COLO668 (cell line): ENCODE measurements at regions not wholly inside any gene's neighbourhood (a gene's known extent, or its start where the extent isn't known, plus 50 kb on each side); places are given as distances from the start of the nearest gene placed in this dataset.

Experiments
- DNase-seq: peaks from one replicate; lab custom pipeline; 2025; ENCODE audit not compliant: unreplicated experiment; lab: John Stamatoyannopoulos, UW

DNA sequence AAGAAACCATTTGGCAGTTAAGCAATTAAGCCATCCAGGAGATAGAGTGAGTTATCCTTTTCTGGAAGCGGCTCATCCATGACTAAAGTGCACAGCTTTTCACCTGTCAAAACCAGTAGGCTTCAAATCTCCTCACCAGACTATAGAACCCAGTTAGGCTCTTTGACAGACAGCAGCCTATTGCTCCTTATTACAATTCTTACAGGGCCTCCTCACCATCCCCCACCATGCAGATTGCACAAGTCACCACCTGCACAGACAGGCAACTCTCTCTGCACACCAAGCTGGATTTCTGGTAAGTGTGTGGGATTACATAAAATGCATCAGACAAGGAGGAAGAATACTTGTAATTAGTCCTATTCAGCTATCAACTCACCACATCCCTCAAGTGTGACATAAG, 301.6 kb downstream of the SNX13 start:
- no peak for DNase-seq

- DNase-seq = peak; percentile 46
Measured at GRCh38 chr7:17640730-17641377, 299.4 kb downstream of the SNX13 start.

- no peak for DNase-seq
Measured at GRCh38 chr7:17645500-17645899, 294.8 kb downstream of the SNX13 start.

DNA sequence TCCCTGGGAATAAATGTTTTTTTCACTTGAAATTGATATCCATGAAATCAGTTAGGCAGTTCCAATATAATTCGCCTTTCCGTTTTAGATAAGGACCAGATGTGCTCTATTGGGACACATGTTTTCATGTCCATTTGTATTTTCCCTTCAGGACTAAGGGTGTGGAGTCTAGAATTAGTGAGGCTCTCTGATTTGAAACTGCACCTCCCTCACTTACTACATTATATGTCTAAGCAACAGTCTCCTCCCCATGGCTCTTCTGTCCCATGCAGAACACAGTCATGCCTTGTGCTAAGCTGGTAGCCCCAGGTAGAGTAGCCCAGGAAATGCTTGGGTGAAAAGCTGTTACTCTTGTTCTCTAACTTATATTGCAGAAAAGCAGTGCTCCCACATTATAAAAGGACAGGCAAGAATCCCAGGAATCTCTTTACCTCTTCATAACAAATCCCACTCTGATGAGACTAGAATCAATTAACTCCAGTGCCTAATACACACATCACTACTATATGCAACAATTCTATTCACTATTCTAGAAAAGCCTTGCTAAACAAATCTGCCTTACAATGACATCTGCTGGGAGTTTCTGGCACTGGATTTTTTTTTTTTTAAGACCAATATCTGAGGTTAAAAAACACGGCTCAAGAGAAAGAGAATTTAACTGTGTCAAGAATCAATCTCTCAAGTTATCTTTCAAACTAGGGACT, 293.9 kb downstream of the SNX13 start:
- DNase-seq = no peak

- DNase-seq = no peak
Measured at GRCh38 chr7:17651341-17651740, 289.0 kb downstream of the SNX13 start.

DNA sequence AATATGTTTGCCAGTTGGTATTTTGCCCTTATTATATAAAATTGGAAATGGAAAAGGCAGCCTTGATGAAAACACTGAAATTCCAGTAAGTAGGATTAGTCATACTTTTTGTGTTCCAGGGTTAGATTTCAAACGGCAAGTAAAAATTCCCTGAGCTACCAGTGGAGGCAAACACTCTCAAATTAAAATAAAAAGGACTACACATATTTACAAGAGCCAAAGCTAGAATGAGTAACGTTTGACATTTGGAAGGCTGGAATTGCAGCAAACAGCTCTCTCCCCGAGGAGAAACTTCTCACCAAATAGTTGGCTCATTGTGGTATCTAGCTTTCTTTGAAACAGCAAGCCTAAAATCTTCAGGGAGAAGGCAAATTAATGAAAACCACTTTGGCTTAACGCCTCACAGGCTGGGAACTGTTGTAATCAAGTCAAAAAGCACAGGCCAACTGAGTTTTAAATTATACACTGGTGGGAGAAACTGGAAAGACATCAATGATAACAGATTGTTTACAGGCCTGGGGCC, 288.4 kb downstream of the SNX13 start:
- DNase-seq = no peak

DNA sequence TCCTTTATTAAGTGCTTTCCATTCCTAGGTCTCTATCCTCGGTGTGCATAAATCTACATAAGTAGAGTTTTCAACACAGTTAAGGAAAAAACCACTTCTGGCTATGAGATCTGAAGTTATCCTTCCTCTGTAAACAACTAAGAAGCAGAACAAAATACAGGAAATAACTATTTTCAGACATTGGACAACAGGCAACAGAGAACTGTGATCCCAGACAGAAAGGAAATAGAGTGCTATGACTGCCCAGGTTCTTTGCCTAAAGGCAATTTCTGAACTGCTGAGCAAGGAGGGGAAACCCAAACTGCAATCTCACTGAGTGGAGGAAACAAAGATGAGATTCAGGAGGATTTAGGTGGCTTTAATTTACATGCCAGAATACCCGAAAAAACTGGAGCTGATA, 285.4 kb downstream of the SNX13 start:
- no peak for DNase-seq

DNA sequence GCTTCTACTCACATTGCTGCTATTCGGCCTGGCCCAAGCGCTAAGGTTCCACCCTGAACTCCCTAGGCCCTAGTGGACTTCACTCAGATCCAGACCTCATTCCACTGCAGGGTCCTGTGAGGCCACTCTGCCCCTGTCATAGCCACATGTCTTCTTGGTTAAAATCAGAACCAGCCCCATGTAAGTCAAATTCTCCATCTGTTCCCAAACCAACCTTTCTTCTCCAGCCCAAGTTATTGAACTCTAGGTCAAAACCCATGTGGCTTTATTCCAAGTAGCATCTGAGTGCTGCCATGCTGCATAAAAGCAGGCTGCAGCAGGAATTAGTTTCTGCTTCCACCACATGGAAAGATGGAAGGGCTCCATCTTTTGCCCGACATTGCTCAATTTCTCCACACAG, 281.2 kb downstream of the SNX13 start:
- DNase-seq = no peak

DNA sequence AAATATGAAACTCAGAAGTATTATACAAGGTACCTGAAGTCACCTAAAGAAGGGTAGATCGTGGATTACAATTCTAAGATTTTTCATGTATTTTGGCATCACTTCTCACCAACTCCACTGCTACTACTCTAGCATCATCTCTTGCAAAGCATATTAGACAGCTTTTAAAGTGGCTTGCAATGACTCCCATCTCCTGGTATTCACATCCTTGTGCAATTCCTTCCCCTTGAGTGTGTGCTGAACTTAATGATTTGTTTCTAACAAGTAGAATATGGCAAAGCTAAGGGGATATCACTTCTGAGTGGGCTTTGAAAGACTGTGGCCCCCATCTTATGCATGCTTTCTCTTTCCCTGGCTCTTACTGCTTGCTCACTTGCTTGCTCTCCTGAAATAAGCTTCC, 280.2 kb downstream of the SNX13 start:
- no peak for DNase-seq

- DNase-seq = no peak
Measured at GRCh38 chr7:17661982-17662585, 278.2 kb downstream of the SNX13 start.

DNA sequence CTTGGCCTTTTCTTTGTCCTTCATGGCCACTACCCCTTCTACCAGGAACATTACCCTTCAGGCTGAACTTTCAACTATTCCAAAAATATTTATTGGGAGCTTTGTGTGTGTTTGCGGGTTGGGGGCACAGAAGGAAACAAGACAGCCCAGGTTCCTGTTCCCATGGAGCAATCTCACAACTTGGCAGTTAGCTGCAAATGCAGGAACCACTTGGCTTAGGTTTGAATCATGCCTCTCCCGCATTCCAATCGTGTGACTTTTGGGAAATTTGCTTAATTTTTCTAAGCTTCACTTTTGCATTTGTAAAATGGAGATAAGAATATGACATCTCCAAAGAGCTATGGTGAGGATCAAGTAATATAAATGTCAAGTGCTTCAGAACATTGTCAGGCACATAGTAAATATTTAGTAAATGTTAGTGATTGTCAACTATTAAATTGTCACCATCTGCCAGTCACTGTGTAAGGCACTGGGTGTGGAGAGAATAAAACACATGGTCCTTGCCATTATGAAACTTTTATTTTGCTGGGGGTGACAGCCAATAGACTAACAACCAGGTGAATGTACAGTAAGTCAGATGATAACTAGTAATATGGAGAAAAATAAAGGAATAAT, 277.1 kb downstream of the SNX13 start:
- DNase-seq = no peak

GRCh38 chr7:17665029-17665428, 275.3 kb downstream of the SNX13 start:
- no peak for DNase-seq

DNA sequence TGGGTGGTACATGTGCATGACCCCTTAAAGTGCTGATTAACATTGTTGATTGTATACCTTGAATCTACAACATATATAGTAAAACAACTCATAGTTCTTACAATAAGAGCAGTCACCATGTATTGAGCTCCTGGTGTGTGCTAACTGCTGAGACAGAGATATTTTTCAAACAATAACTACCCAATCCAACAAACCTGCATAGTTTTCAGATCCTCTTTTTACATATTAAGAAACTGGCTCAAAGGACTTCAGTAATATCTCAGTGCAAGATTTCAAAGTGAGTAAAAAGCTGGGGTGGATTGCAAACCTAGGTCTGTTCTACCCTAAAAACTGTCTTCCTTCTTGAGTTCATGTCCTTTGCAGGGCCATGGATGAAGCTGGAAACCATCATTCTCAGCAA, 272.2 kb downstream of the SNX13 start:
- no peak for DNase-seq

DNA sequence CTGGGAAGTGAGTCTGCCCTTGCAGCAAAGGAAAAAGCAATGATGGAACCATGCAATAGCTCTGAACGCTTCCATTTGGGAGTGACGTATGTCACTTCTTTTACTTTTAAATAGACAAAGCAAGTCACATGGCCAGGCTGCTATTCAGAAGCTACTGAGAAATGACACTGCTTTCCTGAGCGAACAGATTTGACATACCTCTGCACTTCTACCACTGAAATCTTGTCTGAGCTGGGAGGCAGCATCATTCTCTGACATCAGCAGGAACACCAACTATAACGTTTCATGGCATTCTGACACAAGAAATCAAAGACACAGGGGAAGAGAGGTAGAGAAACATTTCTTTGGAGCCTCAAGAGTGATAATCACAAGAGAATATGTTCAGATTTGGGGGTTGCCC, 271.1 kb downstream of the SNX13 start:
- DNase-seq = no peak

- DNase-seq = no peak
Measured at GRCh38 chr7:17671956-17672355, 268.3 kb downstream of the SNX13 start.

GRCh38 chr7:17672783-17673182, 267.5 kb downstream of the SNX13 start:
- DNase-seq = no peak

DNA sequence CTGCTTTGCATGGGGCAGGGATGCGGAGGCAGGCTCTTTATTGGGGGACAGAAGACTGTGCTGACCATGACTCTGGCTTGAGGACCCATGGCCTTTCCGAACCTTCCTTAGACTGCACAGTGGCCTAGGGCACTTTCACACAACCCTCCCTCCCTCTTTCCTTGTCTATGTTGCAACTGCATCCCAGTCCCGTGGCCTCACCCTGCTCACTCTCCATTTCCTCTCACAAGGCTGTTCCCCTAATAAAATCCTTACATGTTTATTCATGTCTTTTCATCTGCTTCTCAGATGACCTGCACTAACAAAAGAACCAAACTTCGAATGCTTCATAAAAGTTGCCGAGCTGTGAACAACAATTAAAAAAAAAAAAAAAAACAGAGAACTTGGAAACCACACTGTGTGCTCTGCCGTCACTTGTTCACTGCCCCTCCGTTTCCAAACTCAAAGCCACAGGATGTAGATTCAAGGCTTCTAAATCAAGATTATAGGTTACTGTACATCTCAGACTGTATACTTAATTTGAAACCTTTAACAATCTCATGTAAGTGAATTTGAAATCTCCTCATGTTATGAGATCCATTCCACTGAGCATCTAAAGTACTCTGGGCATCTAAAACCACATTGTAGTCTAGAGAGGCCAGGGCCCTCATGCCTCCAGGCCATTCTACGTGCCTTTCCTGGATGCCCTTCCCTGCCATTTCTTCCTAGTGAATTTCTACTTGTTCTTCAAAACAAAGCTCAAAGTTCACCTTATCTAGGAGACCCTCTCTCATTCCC, 265.9 kb downstream of the SNX13 start:
- DNase-seq = no peak

DNA sequence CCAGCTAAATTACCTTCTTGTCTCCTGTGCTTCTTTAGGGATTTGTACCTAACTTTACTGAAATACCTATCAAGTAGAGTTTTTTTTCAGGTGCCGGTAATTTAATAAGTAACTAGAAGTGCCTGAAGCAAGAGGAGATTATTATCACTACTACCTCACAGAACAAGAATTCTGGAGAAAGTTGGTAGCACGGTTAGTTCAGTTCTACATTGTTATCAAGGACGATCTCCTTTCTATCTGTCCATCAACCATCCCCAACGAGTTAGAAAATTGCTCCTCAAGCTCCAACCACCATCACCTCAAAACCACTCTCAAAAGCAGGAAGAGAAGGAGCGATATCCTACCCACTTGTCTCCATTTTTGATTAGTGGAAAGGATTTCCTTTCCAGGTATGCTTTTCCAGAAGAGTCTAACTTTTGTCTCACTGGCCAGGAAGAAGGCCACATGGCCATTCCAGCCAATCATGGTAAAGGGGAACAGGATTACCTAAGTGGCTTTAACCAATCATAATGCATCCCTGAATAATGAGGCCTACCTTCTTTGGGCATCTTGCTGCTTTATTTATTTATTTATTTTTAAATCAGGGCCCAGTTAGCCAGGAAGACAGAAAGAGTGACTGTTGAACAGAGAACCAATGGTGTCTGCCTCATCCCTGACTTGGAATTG, 265.2 kb downstream of the SNX13 start:
- DNase-seq = no peak

DNA sequence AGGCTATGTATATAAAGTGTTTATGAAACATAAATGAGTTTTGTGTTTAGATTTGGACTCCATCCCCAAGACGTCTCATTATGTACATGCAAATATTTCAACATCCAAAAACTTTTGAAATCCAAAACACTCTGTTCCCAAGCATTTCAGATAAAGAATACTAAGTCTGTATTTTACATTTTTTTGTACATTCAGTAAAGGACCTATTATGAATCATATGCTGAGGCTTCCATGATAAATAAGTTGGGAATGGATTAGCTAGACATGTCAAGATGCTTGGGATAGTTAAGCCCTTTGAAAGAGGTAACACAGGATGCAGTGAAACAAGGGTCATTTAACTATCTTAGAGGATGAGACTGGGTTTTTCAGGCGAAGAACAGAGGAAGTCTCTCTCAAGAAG, 262.9 kb downstream of the SNX13 start:
- DNase-seq = no peak

DNA sequence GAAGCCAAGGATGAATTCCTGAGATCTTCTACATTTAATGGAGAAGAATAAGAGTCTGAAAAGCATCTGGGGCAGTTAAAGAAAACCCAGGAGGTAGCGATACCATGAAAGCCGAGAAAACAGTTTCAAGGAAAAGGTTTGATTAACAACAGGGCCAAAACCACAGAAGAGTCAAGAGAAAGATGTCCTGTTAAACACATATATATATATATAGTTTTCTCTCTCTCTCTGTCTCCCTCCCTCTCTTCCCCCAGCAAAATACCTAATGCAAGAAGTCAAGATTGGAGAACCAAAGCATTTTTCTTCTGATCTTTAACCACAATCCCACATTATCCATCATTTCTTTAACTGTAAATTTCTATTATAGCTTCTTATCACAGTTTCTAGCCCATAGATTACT, 261.4 kb downstream of the SNX13 start:
- no peak for DNase-seq

DNA sequence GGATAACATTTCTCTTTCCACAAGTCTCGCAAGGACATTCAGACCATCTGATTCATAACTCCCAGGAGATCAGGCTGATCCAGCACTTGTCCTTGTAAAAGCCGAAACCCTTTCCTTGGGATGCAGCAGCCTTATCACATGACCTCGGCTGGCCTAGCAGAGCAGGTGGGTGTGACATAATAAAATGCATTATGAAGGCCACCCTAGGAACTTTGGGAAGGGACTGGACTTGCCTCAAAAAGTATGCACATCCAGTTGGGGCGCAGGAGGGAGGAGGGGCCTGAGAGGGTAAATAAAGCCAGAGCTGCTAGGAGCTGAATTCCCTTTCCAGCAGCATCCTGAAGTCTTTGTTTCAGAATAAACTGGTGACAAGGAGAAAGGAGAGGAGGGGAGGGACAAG, 260.8 kb downstream of the SNX13 start:
- no peak for DNase-seq
